SU-DHL-6 (cell line): ENCODE measurements at regions not wholly inside any gene's neighbourhood (a gene's known extent, or its start where the extent isn't known, plus 50 kb on each side); places are given as distances from the start of the nearest gene placed in this dataset.

Experiments
- H2AFZ ChIP-seq: fragments of 200-600 bp; sonication (generic); 2 replicates; pipeline ENCODE4 v1.6.1; 2014; ENCODE audit warnings: low read depth, mild to moderate bottlenecking, moderate library complexity, mixed read lengths, antibody characterized with exemption, low read length; ENCODE audit not compliant: severe bottlenecking
- H3F3A ChIP-seq: fragments of 200-600 bp; shearing (Covaris generic); 2 replicates; pipeline ENCODE4 v1.6.0; 2016; ENCODE audit warnings: antibody characterized with exemption, mild to moderate bottlenecking; ENCODE audit not compliant: insufficient read depth
- H3K27ac ChIP-seq: fragments of 200-600 bp; sonication (generic); 2 replicates; pipeline ENCODE4 v1.5.1; 2016; ENCODE audit warnings: low read depth, mild to moderate bottlenecking, low read length, moderate library complexity, mixed read lengths
- H3K27me3 ChIP-seq: fragments of 200-600 bp; sonication (generic), shearing (Covaris generic); 2 replicates; pipeline ENCODE4 v1.6.0; 2014; ENCODE audit warnings: mild to moderate bottlenecking, low read length
- H3K36me3 ChIP-seq: fragments of 200-600 bp; sonication (generic); 2 replicates; pipeline ENCODE4 v1.6.1; 2014; ENCODE audit warnings: mild to moderate bottlenecking, low read length, mixed read lengths
- H3K4me2 ChIP-seq: fragments of 300-600, 200-600 bp; shearing (Covaris generic), sonication (generic); 2 replicates; pipeline ENCODE4 v1.6.0; 2014; ENCODE audit warnings: low read length, low read depth, mild to moderate bottlenecking; ENCODE audit not compliant: poor library complexity, severe bottlenecking
- H3K4me3 ChIP-seq: fragments of 200-600 bp; sonication (generic); 2 replicates; pipeline ENCODE4 v1.5.1; 2014; ENCODE audit warnings: antibody characterized with exemption, low read length, mild to moderate bottlenecking, mixed read lengths; ENCODE audit not compliant: insufficient read depth, poor library complexity, severe bottlenecking
- H3K79me2 ChIP-seq: fragments of 200-600 bp; sonication (generic); 2 replicates; pipeline ENCODE4 v1.6.1; 2014; ENCODE audit warnings: mild to moderate bottlenecking, low read length, moderate library complexity; ENCODE audit not compliant: insufficient read depth
- H3K9ac ChIP-seq: fragments of 200-600 bp; sonication (generic); 2 replicates; pipeline ENCODE4 v1.7.0; 2014; ENCODE audit warnings: mild to moderate bottlenecking, low read length
- H3K9me2 ChIP-seq: fragments of 200-600 bp; sonication (generic); replicated peaks from 2 replicates; pipeline ENCODE4 v1.6.1; 2014; ENCODE audit warnings: low read length; ENCODE audit not compliant: insufficient read depth
- H3K9me3 ChIP-seq: fragments of 200-600 bp; sonication (generic); 2 replicates; pipeline ENCODE4 v1.6.1; 2014; ENCODE audit warnings: low read length, mixed read lengths; ENCODE audit not compliant: insufficient read depth
- H4K20me1 ChIP-seq: fragments of 200-600 bp; sonication (generic); 2 replicates; pipeline ENCODE4 v1.6.1; 2014; ENCODE audit warnings: low read depth, mild to moderate bottlenecking, antibody characterized with exemption, low read length, moderate library complexity, mixed read lengths
- CTCF ChIP-seq: fragments of 200-600 bp; sonication (generic); IDR thresholded peaks from one replicate; pipeline ENCODE4 v1.5.1; 2017; ENCODE audit warnings: antibody characterized with exemption, mild to moderate bottlenecking, low read length, moderate library complexity; ENCODE audit not compliant: insufficient read depth, poor library complexity, severe bottlenecking
- EZH2phosphoT487 ChIP-seq: fragments of 200-600 bp; sonication (generic), shearing (Covaris generic); conservative IDR thresholded peaks from 2 replicates; pipeline ENCODE4 v1.6.1; 2018; ENCODE audit warnings: mild to moderate bottlenecking, antibody characterized with exemption, low read length, moderate library complexity, mixed read lengths

- H3K27me3 ChIP-seq, result no peaks in the 10 kb centered on the region
- TF ChIP-seq EZH2phosphoT487, result no peak
- no peak for TF ChIP-seq CTCF
- H2AFZ ChIP-seq, result no peak overlapping the region
- H3K9me2 ChIP-seq, result no peaks in the 10 kb centered on the region
- H3F3A ChIP-seq, result no peaks in the 10 kb centered on the region
- no peak overlapping the region for H3K9ac ChIP-seq
- H3K79me2 ChIP-seq, result no peaks in the 10 kb centered on the region
- H3K36me3 ChIP-seq, result no peaks in the 10 kb centered on the region
- H3K9me3 ChIP-seq, result no peaks in the 10 kb centered on the region
- H3K4me2 ChIP-seq, result no peak overlapping the region
- H3K27ac ChIP-seq, result no peak overlapping the region
- H3K4me3 ChIP-seq, result no peak overlapping the region
- H4K20me1 ChIP-seq, result no peaks in the 10 kb centered on the region
Measured at GRCh38 chr16:86357303-86357702, 153.0 kb upstream of the FOXF1 start.

GRCh38 chr16:86357950-86358349 is 152.4 kb upstream of the FOXF1 start:
- Histone ChIP-seq H3K4me3 (no peak overlapping the region), H2AFZ (no peak overlapping the region), H3K9me2 (no peaks in the 10 kb centered on the region), H3K9me3 (no peaks in the 10 kb centered on the region), H3K27me3 (no peaks in the 10 kb centered on the region), H3F3A (no peaks in the 10 kb centered on the region), H3K79me2 (no peaks in the 10 kb centered on the region), H3K27ac (no peak overlapping the region), H4K20me1 (no peaks in the 10 kb centered on the region), H3K36me3 (no peaks in the 10 kb centered on the region), H3K4me2 (no peak overlapping the region), H3K9ac (no peak overlapping the region)
- TF ChIP-seq EZH2phosphoT487 (no peak), CTCF (no peak)

GRCh38 chr16:86359571-86359970 is 150.8 kb upstream of the FOXF1 start:
- H3K36me3 ChIP-seq, result no peaks in the 10 kb centered on the region
- H3K79me2 ChIP-seq, result no peaks in the 10 kb centered on the region
- H3K9ac ChIP-seq, result no peak overlapping the region
- no peak overlapping the region for H3K4me2 ChIP-seq
- H4K20me1 ChIP-seq, result no peaks in the 10 kb centered on the region
- H2AFZ ChIP-seq, result no peak overlapping the region
- no peaks in the 10 kb centered on the region for H3K9me3 ChIP-seq
- no peak for TF ChIP-seq CTCF
- no peak for TF ChIP-seq EZH2phosphoT487
- H3K9me2 ChIP-seq, result no peaks in the 10 kb centered on the region
- no peak overlapping the region for H3K27ac ChIP-seq
- no peaks in the 10 kb centered on the region for H3F3A ChIP-seq
- H3K4me3 ChIP-seq, result no peak overlapping the region
- H3K27me3 ChIP-seq, result no peaks in the 10 kb centered on the region
